Breast epithelium (tissue), 3 donors: ENCODE measurements at regions not wholly inside any gene's neighbourhood (a gene's known extent, or its start where the extent isn't known, plus 50 kb on each side); places are given as distances from the start of the nearest gene placed in this dataset.

Source experiments
- POLR2A ChIP-seq: fragments of 450-650 bp; IDR thresholded peaks from one replicate; pipeline ENCODE4 v1.6.1; 2016; ENCODE audit warnings: antibody characterized with exemption, mild to moderate bottlenecking, moderate library complexity
- TF ChIP-seq, protein P1 (sequence below), 3 donors: fragments of 450-650 bp; IDR thresholded peaks; one replicate each; pipeline ENCODE4 v1.5.1; 2016 to 2017; ENCODE audit warnings: antibody characterized with exemption in 3 of 3, mild to moderate bottlenecking in 3 of 3, moderate library complexity in 3 of 3

- TF ChIP-seq, protein P1, sequence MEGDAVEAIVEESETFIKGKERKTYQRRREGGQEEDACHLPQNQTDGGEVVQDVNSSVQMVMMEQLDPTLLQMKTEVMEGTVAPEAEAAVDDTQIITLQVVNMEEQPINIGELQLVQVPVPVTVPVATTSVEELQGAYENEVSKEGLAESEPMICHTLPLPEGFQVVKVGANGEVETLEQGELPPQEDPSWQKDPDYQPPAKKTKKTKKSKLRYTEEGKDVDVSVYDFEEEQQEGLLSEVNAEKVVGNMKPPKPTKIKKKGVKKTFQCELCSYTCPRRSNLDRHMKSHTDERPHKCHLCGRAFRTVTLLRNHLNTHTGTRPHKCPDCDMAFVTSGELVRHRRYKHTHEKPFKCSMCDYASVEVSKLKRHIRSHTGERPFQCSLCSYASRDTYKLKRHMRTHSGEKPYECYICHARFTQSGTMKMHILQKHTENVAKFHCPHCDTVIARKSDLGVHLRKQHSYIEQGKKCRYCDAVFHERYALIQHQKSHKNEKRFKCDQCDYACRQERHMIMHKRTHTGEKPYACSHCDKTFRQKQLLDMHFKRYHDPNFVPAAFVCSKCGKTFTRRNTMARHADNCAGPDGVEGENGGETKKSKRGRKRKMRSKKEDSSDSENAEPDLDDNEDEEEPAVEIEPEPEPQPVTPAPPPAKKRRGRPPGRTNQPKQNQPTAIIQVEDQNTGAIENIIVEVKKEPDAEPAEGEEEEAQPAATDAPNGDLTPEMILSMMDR (IDR thresholded peaks at IDR 0.05): no peak
- no peak for TF ChIP-seq POLR2A
Measured at GRCh38 chr1:59054172-59054571, 242.7 kb upstream of the FGGY start.
